Neural progenitor cell (in vitro differentiated cells): ENCODE measurements at regions not wholly inside any gene's neighbourhood (a gene's known extent, or its start where the extent isn't known, plus 50 kb on each side); places are given as distances from the start of the nearest gene placed in this dataset.

Source experiments
- EZH2 ChIP-seq: fragments of 200-600 bp; sonication (generic); IDR thresholded peaks from 2 replicates; pipeline ENCODE4 v1.6.1; 2017; ENCODE audit warnings: antibody characterized with exemption, mild to moderate bottlenecking, moderate library complexity
- TF ChIP-seq, protein P1 (sequence below): fragments of 200-600 bp; sonication (generic); IDR thresholded peaks from 2 replicates; pipeline ENCODE4 v1.5.1; 2017; ENCODE audit warnings: antibody characterized with exemption, mild to moderate bottlenecking

GRCh38 chr15:31776039-31776438 is 254.3 kb upstream of the CHRNA7 start:
- TF ChIP-seq, protein P1, sequence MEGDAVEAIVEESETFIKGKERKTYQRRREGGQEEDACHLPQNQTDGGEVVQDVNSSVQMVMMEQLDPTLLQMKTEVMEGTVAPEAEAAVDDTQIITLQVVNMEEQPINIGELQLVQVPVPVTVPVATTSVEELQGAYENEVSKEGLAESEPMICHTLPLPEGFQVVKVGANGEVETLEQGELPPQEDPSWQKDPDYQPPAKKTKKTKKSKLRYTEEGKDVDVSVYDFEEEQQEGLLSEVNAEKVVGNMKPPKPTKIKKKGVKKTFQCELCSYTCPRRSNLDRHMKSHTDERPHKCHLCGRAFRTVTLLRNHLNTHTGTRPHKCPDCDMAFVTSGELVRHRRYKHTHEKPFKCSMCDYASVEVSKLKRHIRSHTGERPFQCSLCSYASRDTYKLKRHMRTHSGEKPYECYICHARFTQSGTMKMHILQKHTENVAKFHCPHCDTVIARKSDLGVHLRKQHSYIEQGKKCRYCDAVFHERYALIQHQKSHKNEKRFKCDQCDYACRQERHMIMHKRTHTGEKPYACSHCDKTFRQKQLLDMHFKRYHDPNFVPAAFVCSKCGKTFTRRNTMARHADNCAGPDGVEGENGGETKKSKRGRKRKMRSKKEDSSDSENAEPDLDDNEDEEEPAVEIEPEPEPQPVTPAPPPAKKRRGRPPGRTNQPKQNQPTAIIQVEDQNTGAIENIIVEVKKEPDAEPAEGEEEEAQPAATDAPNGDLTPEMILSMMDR = no peak
- no peak for TF ChIP-seq EZH2
